H9 (cell line): ENCODE measurements at regions not wholly inside any gene's neighbourhood (a gene's known extent, or its start where the extent isn't known, plus 50 kb on each side); places are given as distances from the start of the nearest gene placed in this dataset.

ENCODE experiments used
- DNase-seq: peaks from one replicate; pipeline ENCODE4 v3.0.0-alpha.2; 2017
- H2AFZ ChIP-seq: one replicate; pipeline ENCODE4 v1.6.1; 2013; ENCODE audit warnings: mild to moderate bottlenecking, low read length, control low read depth, moderate library complexity
- H2AK5ac ChIP-seq: 2 replicates; pipeline ENCODE4 v1.6.1; 2013; ENCODE audit warnings: low read length, control low read depth, mixed read lengths; ENCODE audit not compliant: insufficient read length
- H2BK120ac ChIP-seq: one replicate; pipeline ENCODE4 v1.6.1; 2013; ENCODE audit warnings: low read depth, mild to moderate bottlenecking, low read length, control low read depth, inconsistent platforms; ENCODE audit not compliant: poor library complexity, severe bottlenecking
- H2BK12ac ChIP-seq: 2 replicates; pipeline ENCODE4 v1.6.1; 2013; ENCODE audit warnings: low read length, control low read depth, mixed read lengths, low read depth; ENCODE audit not compliant: insufficient read length
- H2BK15ac ChIP-seq: 2 replicates; pipeline ENCODE4 v1.6.1; 2013; ENCODE audit warnings: low read depth, low read length, control low read depth
- H2BK20ac ChIP-seq: one replicate; pipeline ENCODE4 v1.6.1; 2013; ENCODE audit warnings: low read depth, mild to moderate bottlenecking, low read length, control low read depth, inconsistent platforms; ENCODE audit not compliant: poor library complexity, severe bottlenecking
- H2BK5ac ChIP-seq: 2 replicates; pipeline ENCODE4 v1.6.1; 2013; ENCODE audit warnings: low read length, control low read depth, mixed read lengths; ENCODE audit not compliant: insufficient read length
- H3K14ac ChIP-seq: 2 replicates; pipeline ENCODE4 v1.6.1; 2013; ENCODE audit warnings: low read length, control low read depth; ENCODE audit not compliant: insufficient read depth
- H3K18ac ChIP-seq: 2 replicates; pipeline ENCODE4 v1.6.1; 2013; ENCODE audit warnings: low read depth, mild to moderate bottlenecking, mixed read lengths, low read length, control low read depth; ENCODE audit not compliant: insufficient read length
- H3K23ac ChIP-seq: 2 replicates; pipeline ENCODE4 v1.6.1; 2013; ENCODE audit warnings: low read length, control low read depth, mixed read lengths, low read depth; ENCODE audit not compliant: insufficient read length
- H3K23me2 ChIP-seq: 2 replicates; pipeline ENCODE4 v1.6.1; 2013; ENCODE audit warnings: low read depth, mild to moderate bottlenecking, mixed read lengths, low read length, control low read depth; ENCODE audit not compliant: insufficient read length, poor library complexity, severe bottlenecking
- H3K27ac ChIP-seq: 2 replicates; pipeline ENCODE4 v1.5.1; 2013; ENCODE audit warnings: low read length, control low read depth, mixed read lengths, low read depth; ENCODE audit not compliant: insufficient read length
- H3K27me3 ChIP-seq: 2 replicates; pipeline ENCODE4 v1.6.1; 2013; ENCODE audit warnings: low read length, control low read depth, inconsistent platforms; ENCODE audit not compliant: insufficient read depth
- H3K4ac ChIP-seq: 2 replicates; pipeline ENCODE4 v1.6.1; 2013; ENCODE audit warnings: low read depth, mild to moderate bottlenecking, control low read depth, inconsistent platforms, low read length, moderate library complexity
- H3K4me1 ChIP-seq: 2 replicates; pipeline ENCODE4 v1.6.1; 2013; ENCODE audit warnings: low read length, control low read depth, inconsistent platforms; ENCODE audit not compliant: insufficient read depth
- H3K4me2 ChIP-seq: 2 replicates; pipeline ENCODE4 v1.6.1; 2013; ENCODE audit warnings: low read length, control low read depth, mixed read lengths; ENCODE audit not compliant: insufficient read length, insufficient read depth
- H3K56ac ChIP-seq: 2 replicates; pipeline ENCODE4 v1.6.1; 2013; ENCODE audit warnings: low read depth, mild to moderate bottlenecking, mixed read lengths, low read length, control low read depth; ENCODE audit not compliant: insufficient read length
- H3K79me1 ChIP-seq: 2 replicates; pipeline ENCODE4 v1.6.1; 2013; ENCODE audit warnings: low read depth, mild to moderate bottlenecking, moderate library complexity, low read length, control low read depth, inconsistent platforms; ENCODE audit not compliant: insufficient read depth, poor library complexity, severe bottlenecking
- H3K79me2 ChIP-seq: 2 replicates; pipeline ENCODE4 v1.6.1; 2013; ENCODE audit warnings: low read length, control low read depth, inconsistent platforms; ENCODE audit not compliant: insufficient read depth
- H3K9ac ChIP-seq: 2 replicates; pipeline ENCODE4 v1.6.1; 2013; ENCODE audit warnings: low read length, control low read depth, mixed read lengths; ENCODE audit not compliant: insufficient read length; ENCODE audit errors: extremely low read depth
- H3K9me3 ChIP-seq: one replicate; pipeline ENCODE4 v1.6.1; 2013; ENCODE audit warnings: low read depth, low read length, inconsistent platforms; ENCODE audit not compliant: control insufficient read depth
- H3T11ph ChIP-seq: one replicate; pipeline ENCODE4 v1.6.1; 2013; ENCODE audit warnings: mild to moderate bottlenecking, low read length, control low read depth, inconsistent platforms
- H4K20me1 ChIP-seq: one replicate; pipeline ENCODE4 v1.6.1; 2013; ENCODE audit not compliant: control insufficient read depth, insufficient read length, insufficient read depth
- H4K5ac ChIP-seq: 2 replicates; pipeline ENCODE4 v1.6.1; 2013; ENCODE audit warnings: low read depth, mild to moderate bottlenecking, mixed read lengths, low read length, control low read depth; ENCODE audit not compliant: insufficient read length
- H4K8ac ChIP-seq: replicated peaks from 2 replicates; pipeline ENCODE4 v1.6.1; 2013; ENCODE audit warnings: low read length, control low read depth, mixed read lengths, low read depth; ENCODE audit not compliant: insufficient read length
- H4K91ac ChIP-seq: 2 replicates; pipeline ENCODE4 v1.6.1; 2013; ENCODE audit warnings: low read depth, mild to moderate bottlenecking, moderate library complexity, mixed read lengths, low read length, control low read depth; ENCODE audit not compliant: insufficient read length
- H3K27ac Mint-ChIP-seq, 3 experiments: 2 replicates in 2 of 3; 3 replicates in 1 of 3; pipeline ENCODE4 v1.8.0; 2020 to 2021; ENCODE audit warnings: mixed read lengths in 3 of 3, mild to moderate bottlenecking in 1 of 3, moderate library complexity in 1 of 3
- H3K27me3 Mint-ChIP-seq: 2 replicates; pipeline ENCODE4 v1.8.0; 2021; ENCODE audit warnings: low read depth, mild to moderate bottlenecking, moderate library complexity, mixed read lengths
- H3K36me3 Mint-ChIP-seq, 3 experiments: 2 replicates in 2 of 3; 3 replicates in 1 of 3; pipeline ENCODE4 v1.8.0; 2020 to 2021; ENCODE audit warnings: low read depth in 3 of 3, mixed read lengths in 3 of 3; ENCODE audit not compliant: insufficient read depth in 1 of 3
- H3K4me1 Mint-ChIP-seq, 2 experiments: 2 replicates each; pipeline ENCODE4 v1.8.0; 2020; ENCODE audit warnings: mixed read lengths in 2 of 2
- H3K4me3 Mint-ChIP-seq, 2 experiments: 2 replicates in 1 of 2; 3 replicates in 1 of 2; pipeline ENCODE4 v1.8.0; 2020 to 2021; ENCODE audit warnings: mild to moderate bottlenecking in 2 of 2, mixed read lengths in 2 of 2, moderate library complexity in 1 of 2
- H3K9me3 Mint-ChIP-seq, 2 experiments: 2 replicates in 1 of 2; 3 replicates in 1 of 2; pipeline ENCODE4 v1.8.0; 2020; ENCODE audit warnings: mild to moderate bottlenecking in 2 of 2, mixed read lengths in 2 of 2, moderate library complexity in 1 of 2
- WGBS: extraction: QIAGEN DNeasy Blood & Tissue Kit; methylation state at CpG from one replicate; pipeline ENCODE4 v1.1.7; 2013; ENCODE audit warnings: missing lambda C conversion rate, low lambda C conversion rate, mixed read lengths; ENCODE audit not compliant: insufficient read length; ENCODE audit errors: extremely low coverage; 5-methylcytosine and 5-hydroxymethylcytosine counted together
- TF ChIP-seq, protein P1 (sequence below): fragments of 200-600 bp; sonication (generic); conservative IDR thresholded peaks from 3 replicates; pipeline ENCODE4 v1.8.0; 2021; ENCODE audit warnings: antibody characterized with exemption, mild to moderate bottlenecking

DNA sequence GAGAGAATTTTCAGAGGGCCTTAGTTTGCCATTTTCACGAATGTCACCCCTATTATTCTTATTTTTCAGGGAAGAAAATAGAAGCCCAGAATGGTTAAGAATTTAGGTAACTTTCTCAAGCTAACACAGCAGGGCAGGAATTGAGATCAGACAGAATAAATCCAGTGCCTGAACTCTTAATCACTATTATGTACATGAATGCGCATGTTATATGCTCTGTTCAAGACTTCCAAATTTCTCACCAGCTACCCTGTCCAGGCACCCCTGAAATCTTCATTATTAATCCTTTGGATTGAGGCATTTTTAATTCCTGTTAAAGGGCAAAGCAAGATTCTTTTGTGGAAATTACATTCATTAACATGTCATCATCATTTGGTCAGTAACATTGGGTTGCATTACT lies 218.4 kb downstream of the ACTR3 start:
- no peak overlapping the region for H2BK120ac ChIP-seq
- no peak overlapping the region for H2AK5ac ChIP-seq
- no peak overlapping the region for H3K4ac ChIP-seq
- Mint-ChIP-seq H3K27ac (peak overlapping the region in 1 of 3 experiments; percentile 94; a peak in 3 of 7 replicates), H3K27me3 (no peaks in the 10 kb centered on the region), H3K9me3 (peaks cover 31 to 41% of the 10 kb centered on the region in 2 experiments), H3K36me3 (peaks cover 11 to 38% (median 16%) of the 10 kb centered on the region in 3 experiments), H3K4me3 (no peak overlapping the region), H3K4me1 (peaks cover 26 to 27% of the 10 kb centered on the region in 2 experiments)
- H3K79me1 ChIP-seq: no peaks in the 10 kb centered on the region
- H3K4me2 ChIP-seq: no peak overlapping the region
- no peak overlapping the region for H2BK20ac ChIP-seq
- no peak overlapping the region for H2BK15ac ChIP-seq
- no peak overlapping the region for H3K56ac ChIP-seq
- no peak overlapping the region for H3T11ph ChIP-seq
- no peak overlapping the region for H4K5ac ChIP-seq
- H4K91ac ChIP-seq: no peak overlapping the region
- no CpG with 5 or more reads among the region's 2 CpGs for WGBS
- H2BK12ac ChIP-seq: no peak overlapping the region
- H3K18ac ChIP-seq: no peak overlapping the region
- H3K9me3 ChIP-seq: no peaks in the 10 kb centered on the region
- no peak overlapping the region for H3K9ac ChIP-seq
- H2AFZ ChIP-seq: no peak overlapping the region
- no peaks in the 10 kb centered on the region for H3K27me3 ChIP-seq
- H3K23me2 ChIP-seq: no peaks in the 10 kb centered on the region
- no peak overlapping the region for H3K23ac ChIP-seq
- H3K4me1 ChIP-seq: peaks cover 7% of the 10 kb centered on the region; the same call in 1 of the 2 replicates
- H4K8ac ChIP-seq: no peak overlapping the region
- H3K79me2 ChIP-seq: no peaks in the 10 kb centered on the region
- H4K20me1 ChIP-seq: no peaks in the 10 kb centered on the region
- no peak overlapping the region for H3K27ac ChIP-seq
- H2BK5ac ChIP-seq: no peak overlapping the region
- TF ChIP-seq, protein P1, sequence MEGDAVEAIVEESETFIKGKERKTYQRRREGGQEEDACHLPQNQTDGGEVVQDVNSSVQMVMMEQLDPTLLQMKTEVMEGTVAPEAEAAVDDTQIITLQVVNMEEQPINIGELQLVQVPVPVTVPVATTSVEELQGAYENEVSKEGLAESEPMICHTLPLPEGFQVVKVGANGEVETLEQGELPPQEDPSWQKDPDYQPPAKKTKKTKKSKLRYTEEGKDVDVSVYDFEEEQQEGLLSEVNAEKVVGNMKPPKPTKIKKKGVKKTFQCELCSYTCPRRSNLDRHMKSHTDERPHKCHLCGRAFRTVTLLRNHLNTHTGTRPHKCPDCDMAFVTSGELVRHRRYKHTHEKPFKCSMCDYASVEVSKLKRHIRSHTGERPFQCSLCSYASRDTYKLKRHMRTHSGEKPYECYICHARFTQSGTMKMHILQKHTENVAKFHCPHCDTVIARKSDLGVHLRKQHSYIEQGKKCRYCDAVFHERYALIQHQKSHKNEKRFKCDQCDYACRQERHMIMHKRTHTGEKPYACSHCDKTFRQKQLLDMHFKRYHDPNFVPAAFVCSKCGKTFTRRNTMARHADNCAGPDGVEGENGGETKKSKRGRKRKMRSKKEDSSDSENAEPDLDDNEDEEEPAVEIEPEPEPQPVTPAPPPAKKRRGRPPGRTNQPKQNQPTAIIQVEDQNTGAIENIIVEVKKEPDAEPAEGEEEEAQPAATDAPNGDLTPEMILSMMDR: no peak
- no peak overlapping the region for H3K14ac ChIP-seq
- no peak for DNase-seq
